Esophagus (tissue), 2 donors: ENCODE measurements at regions not wholly inside any gene's neighbourhood (a gene's known extent, or its start where the extent isn't known, plus 50 kb on each side); places are given as distances from the start of the nearest gene placed in this dataset.

Experiments used
- H3K27ac ChIP-seq, 2 donors: one replicate each; pipeline ENCODE4 v1.5.1; 2013; ENCODE audit warnings: low read depth in 2 of 2, mild to moderate bottlenecking in 2 of 2, inconsistent platforms in 1 of 2, low read length in 1 of 2, moderate library complexity in 1 of 2
- H3K27me3 ChIP-seq, 2 donors: one replicate each; pipeline ENCODE4 v1.6.1; 2013; ENCODE audit warnings: low read length in 2 of 2, control low read depth in 1 of 2, mild to moderate bottlenecking in 1 of 2; ENCODE audit not compliant: insufficient read depth in 2 of 2, control insufficient read depth in 1 of 2
- H3K36me3 ChIP-seq, 2 donors: one replicate each; pipeline ENCODE4 v1.6.1; 2013; ENCODE audit warnings: low read length in 1 of 2; ENCODE audit not compliant: control insufficient read depth in 2 of 2, insufficient read depth in 2 of 2
- H3K4me1 ChIP-seq, 2 donors: one replicate each; pipeline ENCODE4 v1.6.1; 2013; ENCODE audit warnings: low read length in 1 of 2; ENCODE audit not compliant: control insufficient read depth in 2 of 2, insufficient read depth in 2 of 2
- H3K4me3 ChIP-seq, 2 donors: one replicate each; pipeline ENCODE4 v1.5.1; 2013; ENCODE audit warnings: low read length in 2 of 2, mild to moderate bottlenecking in 2 of 2, low read depth in 1 of 2, moderate library complexity in 1 of 2
- H3K9me3 ChIP-seq, 2 donors: one replicate each; pipeline ENCODE4 v1.6.1; 2013; ENCODE audit warnings: mild to moderate bottlenecking in 2 of 2, low read depth in 1 of 2, low read length in 1 of 2, moderate library complexity in 1 of 2; ENCODE audit not compliant: control insufficient read depth in 2 of 2, insufficient read depth in 1 of 2
- WGBS, 2 donors: extraction: QIAGEN DNeasy Blood & Tissue Kit; methylation state at CpG; one replicate each; pipeline ENCODE4 v1.1.7; 2013; 5-methylcytosine and 5-hydroxymethylcytosine counted together
- donor health status: healthy with polysubstance abuse.
- donor health status: Bipolar disorder and iron deficiency.

DNA sequence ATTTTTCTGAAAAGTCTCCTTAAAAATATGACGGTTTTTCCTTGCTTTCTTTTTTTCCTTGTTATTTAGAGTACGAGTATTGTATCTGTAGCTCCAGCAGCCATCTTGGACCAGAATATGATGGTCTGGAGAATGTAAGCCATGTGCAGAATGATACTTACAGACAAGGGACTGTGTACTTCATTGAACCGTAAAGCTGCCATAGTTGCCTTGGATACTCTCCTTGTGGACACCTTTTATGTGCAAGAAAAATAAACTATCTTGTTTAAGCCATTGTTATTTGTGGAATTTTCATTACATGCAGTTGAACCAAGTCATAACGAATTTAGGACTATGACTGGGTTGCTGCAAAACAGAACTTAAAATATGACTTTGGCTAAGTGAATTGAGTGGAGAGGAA lies 485.8 kb upstream of the CITED2 start:
- H3K4me3 ChIP-seq, result no peak overlapping the region
- H3K36me3 ChIP-seq, result no peaks in the 10 kb centered on the region
- H3K27ac ChIP-seq, result no peak overlapping the region
- WGBS, 2 donors, result 91% methylated on average over 4 of the region's 4 CpGs
- H3K27me3 ChIP-seq, result no peaks in the 10 kb centered on the region
- no peaks in the 10 kb centered on the region for H3K4me1 ChIP-seq
- no peaks in the 10 kb centered on the region for H3K9me3 ChIP-seq

DNA sequence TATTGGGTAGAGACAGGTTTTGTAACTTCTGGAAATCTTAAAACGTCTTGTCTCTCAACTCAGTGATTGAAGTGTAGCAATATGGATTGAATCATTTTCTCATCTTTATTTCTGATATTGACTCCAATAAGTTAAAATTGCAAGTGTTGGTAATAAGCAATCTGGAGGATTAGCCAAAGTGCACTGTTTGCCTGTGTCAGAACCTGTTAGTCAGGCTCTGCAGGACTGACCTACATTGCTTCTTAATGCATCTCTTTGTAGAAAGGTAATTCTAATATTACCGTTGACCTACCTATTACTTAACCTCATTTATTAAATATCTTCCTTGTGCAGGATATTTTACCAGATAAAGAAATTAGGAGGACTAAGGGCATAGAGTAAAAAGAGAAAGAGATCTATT lies 484.0 kb upstream of the CITED2 start:
- H3K27ac ChIP-seq, result no peak overlapping the region
- 47 to 50% methylated on average over 2 of the region's 2 CpGs for WGBS, 2 donors

DNA sequence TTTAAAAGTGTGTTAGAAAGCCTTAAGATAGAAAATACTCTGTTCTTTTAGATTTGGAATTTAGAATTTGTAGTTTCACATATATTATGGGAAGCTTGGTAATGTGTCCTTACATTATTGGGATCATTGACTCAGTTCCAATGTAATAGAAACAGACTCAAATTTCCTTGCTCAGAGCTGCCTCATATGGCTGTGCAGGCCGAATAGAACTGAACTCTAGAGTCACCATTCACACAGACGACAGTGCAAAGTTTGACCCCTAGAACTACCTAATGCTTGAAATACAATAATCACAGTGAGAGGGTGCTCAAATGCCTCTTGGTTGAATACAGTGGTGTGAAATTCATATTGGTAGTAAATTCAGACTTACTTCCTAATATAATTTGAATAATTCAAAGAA lies 482.7 kb upstream of the CITED2 start:
- no peaks in the 10 kb centered on the region for H3K27me3 ChIP-seq
- H3K36me3 ChIP-seq, result no peaks in the 10 kb centered on the region
- H3K4me1 ChIP-seq, result no peaks in the 10 kb centered on the region
- H3K9me3 ChIP-seq, result no peaks in the 10 kb centered on the region
- 86% methylated on average over 2 of the region's 2 CpGs for WGBS, 2 donors
- no peak overlapping the region for H3K4me3 ChIP-seq
- no peak overlapping the region for H3K27ac ChIP-seq

More for the DNA sequence above, 484.0 kb upstream of the CITED2 start:
- Histone ChIP-seq H3K27me3 (no peaks in the 10 kb centered on the region), H3K4me1 (no peaks in the 10 kb centered on the region), H3K36me3 (no peaks in the 10 kb centered on the region), H3K9me3 (no peaks in the 10 kb centered on the region), H3K4me3 (no peak overlapping the region)

DNA sequence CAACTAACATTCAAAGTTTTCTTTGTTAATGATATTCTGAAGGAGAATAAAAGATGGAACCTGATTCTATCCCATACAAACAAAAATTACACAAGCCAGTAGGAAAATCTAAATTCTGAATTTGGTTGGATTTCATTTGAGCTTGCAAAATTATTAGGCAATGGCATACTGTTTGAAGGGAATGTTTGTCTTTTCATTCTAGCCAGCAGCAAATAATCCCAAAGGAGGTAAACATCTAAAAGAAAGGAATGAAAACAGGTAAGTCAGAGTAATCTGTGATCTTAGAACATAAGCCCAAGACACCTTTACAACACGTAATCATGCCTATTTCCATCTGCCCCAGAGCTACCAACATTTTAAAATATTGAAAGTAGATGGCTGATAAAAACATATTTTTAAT lies 482.1 kb upstream of the CITED2 start:
- WGBS, 2 donors, result 75 to 79% methylated on average over 1 of the region's 1 CpG
- no peaks in the 10 kb centered on the region for H3K4me1 ChIP-seq
- H3K27ac ChIP-seq, result no peak overlapping the region
- H3K27me3 ChIP-seq, result no peaks in the 10 kb centered on the region
- no peak overlapping the region for H3K4me3 ChIP-seq
- H3K36me3 ChIP-seq, result no peaks in the 10 kb centered on the region
- no peaks in the 10 kb centered on the region for H3K9me3 ChIP-seq

DNA sequence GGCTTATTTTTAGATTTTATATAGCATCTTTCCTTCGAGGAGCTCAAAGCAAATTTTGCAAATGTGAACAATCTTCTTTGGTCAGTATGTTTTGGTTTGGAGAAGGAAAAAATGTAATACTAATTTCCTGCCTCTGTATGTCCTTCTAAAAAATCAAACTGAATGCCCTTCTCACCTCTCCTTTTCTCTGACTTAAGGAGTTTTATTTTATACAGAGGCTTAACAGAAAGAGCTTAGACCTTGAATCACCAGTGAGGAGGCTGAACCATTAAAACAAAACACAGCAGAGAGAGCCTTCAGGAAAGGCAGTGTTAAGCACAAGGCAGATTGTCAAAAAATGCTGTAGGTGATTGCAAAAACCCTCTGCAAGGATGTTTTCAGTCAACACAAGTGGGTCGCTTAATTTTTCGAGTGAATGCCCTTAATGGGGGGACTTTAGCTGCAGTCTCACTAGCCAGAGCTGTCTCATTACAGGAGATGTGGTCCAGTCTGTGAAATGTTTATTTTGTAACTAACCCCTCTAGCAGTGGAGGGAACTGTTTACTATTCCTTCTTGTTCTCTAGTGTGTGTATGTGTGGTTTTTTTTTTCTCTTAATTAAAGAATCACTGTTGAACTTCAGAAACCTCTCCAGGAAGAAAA lies 481.3 kb upstream of the CITED2 start:
- no peaks in the 10 kb centered on the region for H3K9me3 ChIP-seq
- no peak overlapping the region for H3K27ac ChIP-seq
- no peaks in the 10 kb centered on the region for H3K27me3 ChIP-seq
- H3K4me3 ChIP-seq, result no peak overlapping the region
- 53 to 54% methylated on average over 3 of the region's 3 CpGs for WGBS, 2 donors
- H3K36me3 ChIP-seq, result no peaks in the 10 kb centered on the region
- H3K4me1 ChIP-seq, result no peaks in the 10 kb centered on the region

DNA sequence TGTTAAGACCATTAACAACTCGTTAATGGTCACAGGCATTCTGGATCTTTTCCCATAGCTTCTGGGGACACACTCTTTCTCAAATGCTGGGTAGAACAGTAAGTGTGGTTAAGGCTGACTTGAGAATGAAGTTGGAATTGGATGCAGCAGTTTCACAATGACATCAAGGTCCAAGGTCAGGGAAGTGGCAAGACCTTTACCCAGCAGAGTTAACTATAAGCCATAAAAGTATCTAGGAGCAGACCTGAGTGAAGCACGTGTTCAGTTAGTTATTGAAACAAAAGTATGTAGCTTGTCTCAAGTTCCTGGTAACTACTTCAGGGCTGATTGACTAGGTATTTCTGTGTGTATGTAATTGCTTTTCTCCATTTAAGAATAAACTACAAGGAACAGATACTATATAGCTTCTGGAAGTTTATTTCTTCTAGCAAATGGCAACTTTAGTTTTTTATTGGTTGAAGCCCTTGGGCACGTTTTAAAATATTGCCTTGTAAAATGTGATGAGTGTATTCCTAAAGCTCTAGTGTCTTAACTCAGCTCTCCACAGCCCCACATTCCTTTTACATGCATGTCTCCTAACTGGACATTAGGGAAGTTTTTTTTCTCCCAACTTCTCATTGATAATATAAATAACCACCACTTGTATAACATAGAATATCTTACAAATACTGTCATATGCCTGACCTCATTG lies 479.0 kb upstream of the CITED2 start:
- no peak overlapping the region for H3K27ac ChIP-seq
- 58 to 68% methylated on average over 3 of the region's 3 CpGs for WGBS, 2 donors

DNA sequence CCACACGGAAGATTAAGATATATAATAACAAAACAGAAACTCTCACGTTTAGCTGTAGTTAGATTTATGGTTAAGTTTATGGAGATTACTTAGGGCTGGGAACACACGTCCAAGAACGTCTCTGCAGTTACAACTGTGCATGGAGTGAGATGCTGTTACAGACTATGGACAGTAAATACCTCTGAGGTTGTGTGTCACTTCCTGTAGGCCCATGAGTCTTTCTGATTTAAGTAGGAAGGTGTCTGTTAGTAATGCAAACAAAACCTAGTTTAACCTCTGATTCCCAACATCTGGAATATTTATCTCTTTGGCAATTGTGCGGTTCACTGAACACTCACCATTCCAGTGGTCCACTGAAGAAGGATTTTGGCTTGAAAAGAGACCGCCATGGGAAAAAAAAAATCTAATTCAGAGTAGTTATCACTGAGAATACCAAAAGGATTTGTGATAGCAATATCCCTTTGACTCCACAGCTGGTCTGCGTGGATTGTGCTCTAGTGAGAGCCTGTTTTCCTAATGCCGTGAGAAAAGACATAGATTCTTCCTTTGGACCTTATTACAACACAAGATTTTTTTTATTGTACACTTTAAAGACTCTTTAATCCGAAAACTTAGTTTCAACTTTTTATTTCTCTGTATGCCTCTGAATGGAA lies 478.2 kb upstream of the CITED2 start:
- 76% methylated on average over 9 of the region's 9 CpGs for WGBS, 2 donors
- no peaks in the 10 kb centered on the region for H3K27me3 ChIP-seq
- no peak overlapping the region for H3K27ac ChIP-seq
- no peaks in the 10 kb centered on the region for H3K36me3 ChIP-seq
- no peaks in the 10 kb centered on the region for H3K4me1 ChIP-seq
- no peaks in the 10 kb centered on the region for H3K9me3 ChIP-seq
- no peak overlapping the region for H3K4me3 ChIP-seq

More for the DNA sequence above, 479.0 kb upstream of the CITED2 start:
- Histone ChIP-seq H3K27me3 (no peaks in the 10 kb centered on the region), H3K36me3 (no peaks in the 10 kb centered on the region), H3K4me1 (no peaks in the 10 kb centered on the region), H3K4me3 (no peak overlapping the region), H3K9me3 (no peaks in the 10 kb centered on the region)

DNA sequence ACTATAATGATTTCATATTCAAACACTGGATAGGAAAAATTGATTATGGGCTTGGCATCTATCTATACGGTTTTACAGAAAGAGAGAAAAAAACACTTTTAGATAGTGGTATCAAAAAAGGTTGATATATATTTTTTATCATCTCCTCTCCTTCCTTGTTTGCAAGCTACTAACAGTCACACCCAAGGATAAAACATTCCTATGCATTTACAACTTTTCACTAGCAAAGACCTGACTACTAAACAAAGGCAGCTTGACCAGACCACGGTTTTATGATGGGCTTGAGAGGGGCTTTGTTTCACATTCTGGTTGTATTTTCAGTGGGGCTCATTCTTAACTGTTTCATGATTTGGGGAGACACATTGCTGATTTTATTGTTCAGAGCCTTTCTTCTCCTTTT lies 477.6 kb upstream of the CITED2 start:
- Histone ChIP-seq H3K4me1 (no peaks in the 10 kb centered on the region), H3K36me3 (no peaks in the 10 kb centered on the region), H3K27me3 (no peaks in the 10 kb centered on the region), H3K4me3 (no peak overlapping the region), H3K27ac (no peak overlapping the region), H3K9me3 (no peaks in the 10 kb centered on the region)
- 67% methylated on average over 2 of the region's 2 CpGs for WGBS, 2 donors

DNA sequence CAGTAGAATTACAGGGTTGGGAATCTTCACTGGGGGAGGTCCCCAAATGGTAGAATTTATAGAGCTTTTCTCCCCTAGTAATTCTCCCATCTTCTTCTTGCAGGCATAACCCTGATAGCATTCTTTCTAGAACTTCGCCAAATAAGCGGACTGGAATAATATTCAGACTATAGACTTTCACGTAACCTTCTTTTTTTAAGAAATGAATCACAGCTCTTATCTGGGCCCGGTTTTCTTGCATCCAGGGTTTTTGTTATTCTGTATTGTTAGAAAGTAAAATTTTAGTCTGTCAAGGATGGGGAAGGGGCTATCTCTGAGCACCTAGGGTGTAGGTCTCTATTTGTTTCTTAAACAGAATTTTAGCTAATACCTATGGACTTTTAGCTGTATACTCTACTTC lies 476.8 kb upstream of the CITED2 start:
- H3K9me3 ChIP-seq, result no peaks in the 10 kb centered on the region
- H3K36me3 ChIP-seq, result no peaks in the 10 kb centered on the region
- no peak overlapping the region for H3K4me3 ChIP-seq
- no peaks in the 10 kb centered on the region for H3K4me1 ChIP-seq
- no peaks in the 10 kb centered on the region for H3K27me3 ChIP-seq
- no peak overlapping the region for H3K27ac ChIP-seq
- 47 to 55% methylated on average over 4 of the region's 4 CpGs for WGBS, 2 donors

DNA sequence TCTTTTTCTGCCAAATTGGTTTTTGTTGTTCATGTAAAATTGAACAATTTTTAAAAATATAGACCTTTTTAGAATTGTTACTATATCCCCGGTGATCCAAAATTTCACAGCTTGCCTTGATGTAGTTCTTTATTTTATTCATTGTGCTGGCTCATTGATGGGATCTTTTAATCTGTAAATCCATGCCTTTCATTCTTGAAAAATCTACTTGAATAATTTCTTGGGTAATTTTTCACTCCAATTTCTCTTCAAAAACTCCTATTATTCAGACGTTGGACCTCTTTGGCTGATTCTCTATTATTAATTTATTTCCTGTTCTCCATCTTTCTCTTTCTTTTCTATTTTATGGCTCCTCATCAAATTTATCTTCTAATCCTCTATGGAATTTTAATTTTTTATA lies 476.1 kb upstream of the CITED2 start:
- Histone ChIP-seq H3K27ac (no peak overlapping the region), H3K9me3 (no peaks in the 10 kb centered on the region), H3K4me3 (no peak overlapping the region), H3K27me3 (no peaks in the 10 kb centered on the region), H3K36me3 (no peaks in the 10 kb centered on the region), H3K4me1 (no peaks in the 10 kb centered on the region)
- WGBS, 2 donors, result 91 to 95% methylated on average over 2 of the region's 2 CpGs
